Stimulated activated CD8-positive, alpha-beta memory T cell treated with anti-CD3 and anti-CD28 coated beads, Interleukin-12 subunit alpha, Interleukin-12 subunit beta, amount 100 ng/mL, for 24 hours (primary cell): ENCODE measurements at regions not wholly inside any gene's neighbourhood (a gene's known extent, or its start where the extent isn't known, plus 50 kb on each side); places are given as distances from the start of the nearest gene placed in this dataset.

ENCODE experiments used
- DNase-seq: peaks from one replicate; pipeline ENCODE4 v3.0.0-alpha.2; 2020; ENCODE audit errors: extremely low read depth

GRCh38 chr1:172951730-172952365 is 98.9 kb downstream of the TNFSF18 start:
- no peak for DNase-seq

GRCh38 chr1:172952516-172952915 is 98.2 kb downstream of the TNFSF18 start:
- no peak for DNase-seq

- no peak for DNase-seq
Observed at GRCh38 chr1:172954476-172955150, 96.1 kb downstream of the TNFSF18 start.

- no peak for DNase-seq
Observed at GRCh38 chr1:172955161-172955815, 95.5 kb downstream of the TNFSF18 start.

GRCh38 chr1:172956871-172957270 is 93.9 kb downstream of the TNFSF18 start:
- no peak for DNase-seq

- DNase-seq: no peak
Observed at GRCh38 chr1:172957491-172957890, 93.2 kb downstream of the TNFSF18 start.

- DNase-seq: no peak
Observed at GRCh38 chr1:172959571-172959970, 91.2 kb downstream of the TNFSF18 start.

- no peak for DNase-seq
Observed at GRCh38 chr1:172960019-172960418, 90.7 kb downstream of the TNFSF18 start.

- no peak for DNase-seq
Observed at GRCh38 chr1:172960454-172961208, 90.1 kb downstream of the TNFSF18 start.

- DNase-seq: no peak
Observed at GRCh38 chr1:172964864-172965263, 85.9 kb downstream of the TNFSF18 start.

GRCh38 chr1:172966844-172967540 is 83.7 kb downstream of the TNFSF18 start:
- DNase-seq: no peak

- DNase-seq: no peak
Observed at GRCh38 chr1:172967936-172968335, 82.8 kb downstream of the TNFSF18 start.

GRCh38 chr1:172969611-172970010 is 81.1 kb downstream of the TNFSF18 start:
- no peak for DNase-seq

- DNase-seq: no peak
Observed at GRCh38 chr1:172970186-172970585, 80.6 kb downstream of the TNFSF18 start.

GRCh38 chr1:172971241-172971640 is 79.5 kb downstream of the TNFSF18 start:
- no peak for DNase-seq

GRCh38 chr1:172972258-172972657 is 78.5 kb downstream of the TNFSF18 start:
- no peak for DNase-seq

GRCh38 chr1:172973424-172973823 is 77.3 kb downstream of the TNFSF18 start:
- no peak for DNase-seq

GRCh38 chr1:172976222-172977041 is 74.3 kb downstream of the TNFSF18 start:
- no peak for DNase-seq

- DNase-seq: no peak
Observed at GRCh38 chr1:172977296-172978017, 73.3 kb downstream of the TNFSF18 start.

- DNase-seq: no peak
Observed at GRCh38 chr1:172978595-172978994, 72.1 kb downstream of the TNFSF18 start.
